Effector memory CD8-positive, alpha-beta T cell (primary cell): ENCODE measurements at regions not wholly inside any gene's neighbourhood (a gene's known extent, or its start where the extent isn't known, plus 50 kb on each side); places are given as distances from the start of the nearest gene placed in this dataset.
"Not testable (repeated sequence)": the region's sequence is repeated elsewhere in the genome, so short reads cannot be mapped to it uniquely, and the experiment has no call there.

Experiments used
- ATAC-seq: fragments of 150-1000 bp; cut with Tn5 transposase; replicated peaks from 2 replicates; pipeline ENCODE4 v1.10.0; 2021; ENCODE audit warnings: mild to moderate bottlenecking, moderate library complexity
- DNase-seq, 3 experiments: peaks; one replicate each; pipeline ENCODE4 v3.0.0; 2021
- H3K27ac Mint-ChIP-seq, 2 donors: one replicate each; pipeline ENCODE4 v1.8.0; 2022; ENCODE audit warnings: mild to moderate bottlenecking in 2 of 2, mixed read lengths in 2 of 2, moderate library complexity in 2 of 2
- H3K27me3 Mint-ChIP-seq, 2 donors: one replicate each; pipeline ENCODE4 v1.8.0; 2022; ENCODE audit warnings: mixed read lengths in 2 of 2
- H3K36me3 Mint-ChIP-seq: one replicate; pipeline ENCODE4 v1.8.0; 2022; ENCODE audit warnings: mild to moderate bottlenecking, moderate library complexity, mixed read lengths; ENCODE audit not compliant: insufficient read depth
- H3K4me1 Mint-ChIP-seq, 2 donors: one replicate each; pipeline ENCODE4 v1.8.0; 2022; ENCODE audit warnings: low read depth in 2 of 2, mixed read lengths in 2 of 2
- H3K4me3 Mint-ChIP-seq, 2 donors: one replicate each; pipeline ENCODE4 v1.8.0; 2022; ENCODE audit warnings: mild to moderate bottlenecking in 2 of 2, mixed read lengths in 2 of 2, moderate library complexity in 2 of 2
- H3K9me3 Mint-ChIP-seq, 2 donors: one replicate each; pipeline ENCODE4 v1.8.0; 2022; ENCODE audit warnings: mixed read lengths in 2 of 2

GRCh38 chr6:165770397-165771082 is 107.5 kb upstream of the PDE10A start:
- Mint-ChIP-seq H3K36me3 (peaks cover 2% of the 10 kb centered on the region), H3K9me3 (no peaks in the 10 kb centered on the region), H3K27ac (no peak overlapping the region), H3K4me3 (no peak overlapping the region), H3K27me3 (peaks cover 19 to 25% of the 10 kb centered on the region in 2 donors), H3K4me1 (no peaks in the 10 kb centered on the region)
- DNase-seq: no peak
- no peak for ATAC-seq

DNA sequence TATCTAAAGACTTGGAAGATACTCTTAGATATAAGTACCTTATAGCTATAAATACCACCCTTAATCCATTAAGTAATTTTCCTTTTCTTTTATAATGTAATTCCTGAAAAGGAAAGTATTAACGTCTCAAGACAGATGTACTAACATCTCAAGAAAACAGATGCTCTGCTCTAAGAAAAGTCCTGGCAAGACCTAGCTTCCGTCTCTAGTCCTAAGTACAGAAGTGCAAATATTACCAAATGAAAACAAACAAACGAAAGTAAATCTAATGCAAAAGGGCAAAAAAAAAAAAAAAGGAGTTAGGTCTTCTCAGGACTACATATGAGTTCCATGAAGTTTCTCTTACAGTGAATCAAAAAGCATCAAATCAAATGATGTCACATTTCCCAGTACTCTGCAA is 106.8 kb upstream of the PDE10A start:
- H3K4me3 Mint-ChIP-seq: no peak overlapping the region
- H3K27ac Mint-ChIP-seq: no peak overlapping the region
- H3K9me3 Mint-ChIP-seq: no peaks in the 10 kb centered on the region
- ATAC-seq (no peak), DNase-seq (no peak)
- peaks cover 2% of the 10 kb centered on the region for H3K36me3 Mint-ChIP-seq
- no peaks in the 10 kb centered on the region for H3K4me1 Mint-ChIP-seq
- peaks cover 13 to 18% of the 10 kb centered on the region in 2 donors for H3K27me3 Mint-ChIP-seq

GRCh38 chr6:165769401-165769800 is 106.4 kb upstream of the PDE10A start:
- no peaks in the 10 kb centered on the region for H3K4me1 Mint-ChIP-seq
- no peak for DNase-seq
- peaks cover 9 to 17% of the 10 kb centered on the region in 2 donors for H3K27me3 Mint-ChIP-seq
- no peak overlapping the region for H3K4me3 Mint-ChIP-seq
- no peaks in the 10 kb centered on the region for H3K9me3 Mint-ChIP-seq
- no peak overlapping the region for H3K27ac Mint-ChIP-seq
- no peak for ATAC-seq
- peaks cover 2% of the 10 kb centered on the region for H3K36me3 Mint-ChIP-seq

DNA sequence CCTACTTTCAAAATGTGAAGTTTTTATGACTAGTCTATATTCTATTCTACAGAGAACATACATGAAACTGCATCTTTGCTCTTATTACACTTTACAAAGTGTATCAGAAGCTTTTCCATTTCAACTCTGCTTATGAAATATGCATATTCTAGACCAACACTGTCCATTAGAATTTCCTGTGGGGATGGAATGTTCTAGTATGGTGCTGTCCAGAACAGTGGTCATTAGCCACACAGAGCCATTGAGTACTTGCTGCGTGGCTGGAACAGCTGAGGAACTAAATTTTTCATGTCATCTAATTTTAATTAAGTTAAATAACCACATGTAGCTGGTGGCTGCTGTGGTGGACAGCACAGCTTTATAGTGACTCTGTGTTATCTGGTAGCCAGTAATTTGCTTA is 105.9 kb upstream of the PDE10A start:
- Mint-ChIP-seq H3K36me3 (peaks cover 2% of the 10 kb centered on the region), H3K4me1 (no peaks in the 10 kb centered on the region)
- ATAC-seq: no peak

DNA sequence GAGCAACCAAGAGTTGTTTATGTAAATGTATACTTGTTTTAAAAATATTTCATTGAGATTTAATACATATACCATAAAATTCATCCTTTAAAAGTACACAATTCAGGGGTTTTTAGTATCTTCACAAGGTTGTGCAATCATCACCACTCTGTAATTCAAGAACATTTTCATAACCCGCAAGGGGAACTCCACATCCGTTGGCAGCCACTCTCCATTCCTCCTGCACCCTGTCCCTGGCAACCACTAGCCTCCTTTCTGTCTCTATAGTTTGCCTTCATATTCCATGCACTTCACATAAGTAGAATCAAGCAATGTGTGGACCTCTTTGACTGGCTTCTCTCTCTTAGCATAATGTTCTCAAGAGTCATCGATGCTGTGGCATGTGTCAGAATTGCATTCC is 104.2 kb upstream of the PDE10A start:
- Mint-ChIP-seq H3K27ac (no peak overlapping the region), H3K36me3 (peaks cover 2% of the 10 kb centered on the region), H3K27me3 (peaks cover 9 to 17% of the 10 kb centered on the region in 2 donors), H3K9me3 (peaks cover 0 to 2% of the 10 kb centered on the region in 2 donors), H3K4me3 (no peak overlapping the region), H3K4me1 (no peaks in the 10 kb centered on the region)
- ATAC-seq (peak; percentile 26), DNase-seq (no peak)

More for the DNA sequence above, 105.9 kb upstream of the PDE10A start:
- H3K27me3 Mint-ChIP-seq: peaks cover 9 to 17% of the 10 kb centered on the region in 2 donors
- no peaks in the 10 kb centered on the region for H3K9me3 Mint-ChIP-seq
- H3K27ac Mint-ChIP-seq: no peak overlapping the region
- no peak for DNase-seq
- H3K4me3 Mint-ChIP-seq: no peak overlapping the region

- H3K36me3 Mint-ChIP-seq: peaks cover 2% of the 10 kb centered on the region
- H3K4me3 Mint-ChIP-seq: no peak overlapping the region
- no peak overlapping the region for H3K27ac Mint-ChIP-seq
- H3K27me3 Mint-ChIP-seq: peaks cover 9 to 17% of the 10 kb centered on the region in 2 donors
- no peak for ATAC-seq
- no peak for DNase-seq
- no peaks in the 10 kb centered on the region for H3K4me1 Mint-ChIP-seq
- peaks cover 0 to 7% of the 10 kb centered on the region in 2 donors for H3K9me3 Mint-ChIP-seq
Observed at GRCh38 chr6:165766457-165766856, 103.4 kb upstream of the PDE10A start.

- no peak for ATAC-seq
Observed at GRCh38 chr6:165766026-165766425, 103.0 kb upstream of the PDE10A start.

DNA sequence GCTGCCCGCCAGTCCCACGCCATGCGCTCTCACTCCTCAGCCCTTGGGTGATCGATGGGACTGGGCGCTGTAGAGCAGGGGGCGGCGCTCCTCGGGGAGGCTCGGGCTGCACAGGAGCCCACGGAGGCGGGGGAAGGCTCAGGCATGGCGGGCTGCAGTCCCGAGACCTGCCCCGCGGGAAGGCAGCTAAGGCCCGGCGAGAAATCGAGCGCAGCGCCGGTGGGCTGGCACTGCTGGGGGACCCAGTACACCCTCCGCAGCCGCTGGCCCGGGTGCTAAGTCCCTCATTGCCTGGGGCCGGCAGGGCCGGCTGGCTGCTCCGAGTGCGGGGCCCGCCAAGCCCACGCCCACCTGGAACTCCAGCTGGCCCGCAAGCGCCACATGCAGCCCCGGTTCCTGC is 102.2 kb upstream of the PDE10A start:
- not testable (repeated sequence) for H3K36me3 Mint-ChIP-seq, ATAC-seq, H3K4me1 Mint-ChIP-seq, H3K27ac Mint-ChIP-seq, H3K27me3 Mint-ChIP-seq, DNase-seq, H3K9me3 Mint-ChIP-seq, H3K4me3 Mint-ChIP-seq

More at GRCh38 chr6:165766026-165766425, 103.0 kb upstream of the PDE10A start:
- DNase-seq: no peak
- Mint-ChIP-seq H3K27ac (no peak overlapping the region), H3K36me3 (peaks cover 2% of the 10 kb centered on the region), H3K9me3 (peaks cover 0 to 7% of the 10 kb centered on the region in 2 donors), H3K4me1 (no peaks in the 10 kb centered on the region), H3K4me3 (no peak overlapping the region), H3K27me3 (peaks cover 7 to 16% of the 10 kb centered on the region in 2 donors)

- H3K27me3 Mint-ChIP-seq: peaks cover 0 to 11% of the 10 kb centered on the region in 2 donors
- no peak for DNase-seq
- peaks cover 0 to 7% of the 10 kb centered on the region in 2 donors for H3K9me3 Mint-ChIP-seq
- H3K27ac Mint-ChIP-seq: no peak overlapping the region
- H3K4me1 Mint-ChIP-seq: no peaks in the 10 kb centered on the region
- no peak overlapping the region for H3K4me3 Mint-ChIP-seq
- H3K36me3 Mint-ChIP-seq: peaks cover 2% of the 10 kb centered on the region
- no peak for ATAC-seq
Observed at GRCh38 chr6:165762876-165763275, 99.8 kb upstream of the PDE10A start.

- no peak for ATAC-seq
- no peaks in the 10 kb centered on the region for H3K4me1 Mint-ChIP-seq
- peaks cover 0 to 7% of the 10 kb centered on the region in 2 donors for H3K9me3 Mint-ChIP-seq
Observed at GRCh38 chr6:165762125-165762524, 99.1 kb upstream of the PDE10A start.

GRCh38 chr6:165760803-165761185 is 97.8 kb upstream of the PDE10A start:
- no peak overlapping the region for H3K4me3 Mint-ChIP-seq
- H3K36me3 Mint-ChIP-seq: peaks cover under 1% of the 10 kb centered on the region
- no peak overlapping the region for H3K27ac Mint-ChIP-seq
- DNase-seq (no peak), ATAC-seq (no peak)
- H3K4me1 Mint-ChIP-seq: no peaks in the 10 kb centered on the region
- peaks cover 0 to 7% of the 10 kb centered on the region in 2 donors for H3K9me3 Mint-ChIP-seq
- peaks cover 1 to 6% of the 10 kb centered on the region in 2 donors for H3K27me3 Mint-ChIP-seq

More at GRCh38 chr6:165762125-165762524, 99.1 kb upstream of the PDE10A start:
- Mint-ChIP-seq H3K27me3 (peaks cover 0 to 6% of the 10 kb centered on the region in 2 donors), H3K36me3 (peaks cover 2% of the 10 kb centered on the region), H3K27ac (no peak overlapping the region), H3K4me3 (no peak overlapping the region)
- no peak for DNase-seq

GRCh38 chr6:165760126-165760802 is 97.2 kb upstream of the PDE10A start:
- no peak for ATAC-seq
- no peak overlapping the region for H3K27ac Mint-ChIP-seq
- H3K9me3 Mint-ChIP-seq: peaks cover 0 to 7% of the 10 kb centered on the region in 2 donors
- peaks cover 6% of the 10 kb centered on the region in 2 donors for H3K27me3 Mint-ChIP-seq
- no peaks in the 10 kb centered on the region for H3K36me3 Mint-ChIP-seq
- no peaks in the 10 kb centered on the region for H3K4me1 Mint-ChIP-seq
- H3K4me3 Mint-ChIP-seq: no peak overlapping the region
- DNase-seq: no peak

- H3K27me3 Mint-ChIP-seq: peaks cover 6 to 9% of the 10 kb centered on the region in 2 donors
- peaks cover 0 to 7% of the 10 kb centered on the region in 2 donors for H3K9me3 Mint-ChIP-seq
- no peak overlapping the region for H3K27ac Mint-ChIP-seq
Observed at GRCh38 chr6:165758441-165758840, 95.4 kb upstream of the PDE10A start.

GRCh38 chr6:165755583-165755982 is 92.5 kb upstream of the PDE10A start:
- DNase-seq (no peak), ATAC-seq (no peak)
- Mint-ChIP-seq H3K27me3 (peaks cover 6 to 9% of the 10 kb centered on the region in 2 donors), H3K27ac (no peak overlapping the region), H3K4me3 (no peak overlapping the region), H3K9me3 (peaks cover 0 to 2% of the 10 kb centered on the region in 2 donors), H3K4me1 (no peaks in the 10 kb centered on the region), H3K36me3 (no peaks in the 10 kb centered on the region)

More at GRCh38 chr6:165758441-165758840, 95.4 kb upstream of the PDE10A start:
- ATAC-seq: no peak
- Mint-ChIP-seq H3K36me3 (no peaks in the 10 kb centered on the region), H3K4me1 (no peaks in the 10 kb centered on the region), H3K4me3 (no peak overlapping the region)
- no peak for DNase-seq
